Inflammatory macrophage (primary cell): ENCODE measurements at regions not wholly inside any gene's neighbourhood (a gene's known extent, or its start where the extent isn't known, plus 50 kb on each side); places are given as distances from the start of the nearest gene placed in this dataset.

ENCODE experiments used
- DNase-seq, 2 donors: peaks; one replicate each; pipeline ENCODE4 v3.0.0-alpha.2; 2020 to 2022

DNA sequence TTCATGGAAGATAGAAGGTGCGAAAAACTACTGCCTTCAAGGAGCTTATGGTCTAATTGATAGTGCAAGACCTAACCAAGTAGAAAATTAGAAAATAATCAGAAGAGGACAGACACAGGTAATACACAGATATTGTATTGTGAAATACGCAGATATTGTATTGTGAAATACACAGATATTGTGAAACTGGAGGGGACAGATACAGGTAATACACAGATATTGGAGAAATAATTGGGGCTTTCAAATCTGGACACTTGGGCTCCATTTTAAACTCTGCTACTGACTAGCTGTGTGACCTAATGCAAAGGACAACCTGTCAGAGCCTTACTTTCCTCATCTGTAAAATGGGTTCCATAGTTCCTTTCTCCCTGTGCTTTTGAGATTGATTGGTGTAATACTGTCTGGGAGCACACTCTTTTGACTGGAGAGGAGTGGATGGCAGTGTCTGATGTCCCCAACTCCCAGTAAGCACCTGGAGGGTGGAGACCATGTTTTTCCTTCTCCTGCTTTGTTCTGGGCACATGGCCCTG, 272.8 kb downstream of the TLE3 start:
- DNase-seq: no peak

DNA sequence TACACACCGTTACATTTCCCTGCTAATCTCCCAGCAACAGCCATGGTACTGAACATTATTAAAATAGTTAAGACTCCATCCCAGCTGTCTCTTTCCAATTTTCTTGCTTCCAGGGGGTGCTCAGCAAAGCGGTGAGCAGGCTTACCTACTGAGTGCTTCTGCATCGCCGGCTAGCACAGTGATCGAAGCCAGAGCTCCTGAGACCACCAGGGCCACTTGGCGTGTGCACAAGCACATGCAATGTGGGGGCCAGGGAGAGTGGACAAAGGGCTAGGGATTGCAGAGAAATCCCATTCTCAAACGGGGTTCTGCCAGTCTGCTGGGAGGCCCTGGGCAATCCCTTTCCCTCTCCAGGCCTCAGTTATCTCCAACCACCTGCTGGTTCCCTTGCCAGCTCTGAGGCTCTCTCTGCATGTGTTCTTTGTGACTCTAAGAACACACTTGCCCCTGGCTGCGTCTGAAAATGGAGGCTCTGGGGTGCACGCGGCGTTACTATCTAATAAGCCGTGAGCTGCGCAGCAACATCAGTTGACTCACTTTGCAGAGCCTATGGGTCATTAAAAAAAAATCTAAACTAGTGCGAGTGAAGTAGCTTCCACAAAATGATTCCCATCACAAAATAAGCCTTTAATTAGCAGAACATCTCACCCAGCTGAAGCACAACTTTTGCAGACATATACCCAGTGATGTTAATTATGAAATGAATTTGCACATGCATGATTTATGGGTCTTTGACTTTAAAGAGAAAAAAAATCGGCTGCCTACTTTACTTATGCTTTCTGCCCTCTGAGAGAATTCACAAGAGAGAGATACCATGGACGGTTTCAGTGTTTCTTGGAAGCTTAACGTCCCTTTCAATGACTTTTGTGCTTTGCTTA, 271.5 kb downstream of the TLE3 start:
- DNase-seq: no peak

DNA sequence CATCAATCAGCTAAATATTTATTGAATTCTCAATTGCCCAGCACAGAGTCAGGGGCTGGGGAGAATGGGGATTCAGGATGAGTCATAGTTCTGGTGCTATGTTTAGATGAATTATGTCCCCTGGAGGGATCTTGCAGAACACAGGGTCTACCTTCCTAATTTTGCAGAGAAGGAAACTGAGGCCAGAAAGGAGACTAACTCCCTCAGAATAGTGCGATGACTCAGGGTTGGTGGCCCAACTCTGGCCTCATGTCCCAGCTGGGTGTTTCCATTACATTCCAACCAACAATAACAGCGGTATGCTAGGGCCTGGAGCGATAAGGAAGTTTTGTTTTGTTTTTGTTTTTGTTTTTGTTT, 270.9 kb downstream of the TLE3 start:
- no peak for DNase-seq

DNA sequence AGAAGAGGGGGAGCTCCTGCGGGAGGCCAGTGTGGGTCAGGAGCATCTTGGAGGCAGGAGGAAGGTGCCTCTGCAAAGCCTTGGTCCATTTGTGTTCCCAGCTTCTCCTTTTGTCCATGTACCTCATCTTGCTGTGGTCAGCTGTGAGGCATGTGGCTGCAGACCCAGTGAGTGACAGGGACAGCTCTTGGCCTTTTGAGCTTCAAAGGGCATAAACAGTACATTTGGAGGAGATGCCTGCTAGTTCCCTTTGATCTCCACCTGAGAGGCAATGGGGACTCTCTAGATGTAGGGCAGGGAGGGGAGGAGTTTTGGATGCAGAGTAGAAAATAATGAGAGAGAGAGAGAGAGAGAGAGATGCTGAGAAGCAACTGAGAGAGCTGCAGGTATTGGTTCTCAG, 270.0 kb downstream of the TLE3 start:
- no peak for DNase-seq

DNA sequence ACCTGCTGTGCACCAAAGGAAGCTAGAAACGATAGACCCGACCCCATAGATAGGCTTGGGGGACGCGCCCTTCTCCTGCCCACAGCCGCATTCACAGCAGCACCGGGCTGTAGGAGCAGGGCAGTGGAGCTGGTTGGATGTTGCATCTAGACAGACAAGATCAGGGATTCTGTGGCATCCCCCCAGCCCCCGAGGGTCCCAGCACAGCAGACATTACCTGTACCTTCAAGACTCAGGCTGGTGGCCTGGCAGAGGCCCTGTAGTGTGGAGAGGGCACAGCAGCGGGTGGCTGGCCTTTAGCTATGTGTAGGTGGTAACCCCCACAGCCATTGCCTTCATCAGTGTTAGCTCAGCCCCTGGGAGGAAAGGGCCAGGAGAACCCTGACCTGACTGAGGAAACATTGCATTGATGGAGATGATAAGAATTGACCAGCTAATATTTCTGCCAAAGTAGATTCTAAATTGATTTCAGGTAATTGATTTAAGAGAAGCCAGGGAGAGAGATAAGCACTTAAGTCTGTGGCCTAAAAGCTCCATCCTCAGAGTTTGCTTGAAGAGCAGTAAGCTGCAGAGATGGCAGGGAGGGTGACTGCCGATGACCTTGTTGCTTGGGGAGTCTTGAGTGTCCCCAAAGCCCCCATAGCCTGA, 269.4 kb downstream of the TLE3 start:
- DNase-seq: no peak

DNA sequence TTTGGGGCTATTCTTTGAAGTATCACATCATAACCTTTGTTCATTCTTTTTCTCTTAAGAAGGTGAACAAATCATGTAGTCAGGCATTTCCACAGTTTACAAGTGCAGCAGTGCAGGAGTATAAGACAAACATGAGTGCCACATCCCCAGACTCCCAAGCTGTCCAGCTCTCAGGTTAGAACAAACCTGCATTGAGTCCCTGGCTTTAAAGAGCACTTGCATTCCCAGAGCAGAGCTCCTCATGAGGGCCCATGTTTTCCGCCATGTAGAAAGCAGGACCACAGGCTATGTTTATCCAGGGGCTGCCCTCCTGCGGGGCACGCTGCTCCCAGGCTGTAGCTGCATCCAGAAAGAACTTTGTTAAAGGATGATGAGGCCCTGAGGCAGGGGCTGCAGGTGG, 267.7 kb downstream of the TLE3 start:
- no peak for DNase-seq

DNA sequence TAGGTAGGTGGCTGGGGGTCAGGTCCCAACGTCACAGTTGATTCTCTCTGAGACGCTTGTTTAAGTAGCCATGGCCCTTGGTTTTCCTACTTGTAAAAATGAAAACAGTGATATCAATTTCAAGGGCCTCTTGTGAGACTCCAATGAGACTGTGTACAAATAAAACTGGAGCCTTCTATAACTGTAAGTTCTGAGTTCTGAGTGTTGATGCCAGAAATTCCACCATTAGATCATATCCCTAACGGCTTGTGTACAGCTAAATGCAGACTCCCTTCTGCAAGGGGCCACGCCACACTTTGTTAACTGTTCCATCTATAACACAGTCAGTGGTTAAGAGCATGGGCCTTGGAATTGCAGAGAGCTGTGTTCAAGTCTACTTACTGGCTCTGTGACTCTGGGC, 267.3 kb downstream of the TLE3 start:
- DNase-seq: no peak

DNA sequence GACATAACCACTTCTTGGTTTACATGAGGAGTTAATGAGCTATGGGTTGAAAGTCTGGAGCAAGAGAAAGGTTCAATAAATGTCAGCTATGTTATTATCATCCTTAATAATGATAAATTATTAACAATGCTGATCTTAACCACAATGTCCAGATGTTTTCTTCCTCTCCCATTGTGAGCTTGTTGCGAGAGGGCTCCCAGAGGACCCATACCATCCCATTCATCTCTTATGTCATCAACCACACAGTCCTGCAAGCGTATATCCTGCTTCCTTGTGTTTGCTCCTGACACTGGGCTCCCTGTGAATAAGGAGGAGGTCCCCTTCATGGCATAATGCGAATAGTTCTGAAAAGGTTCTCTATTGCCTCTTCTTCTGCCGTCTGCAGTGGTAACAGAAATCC, 266.8 kb downstream of the TLE3 start:
- DNase-seq: no peak

DNA sequence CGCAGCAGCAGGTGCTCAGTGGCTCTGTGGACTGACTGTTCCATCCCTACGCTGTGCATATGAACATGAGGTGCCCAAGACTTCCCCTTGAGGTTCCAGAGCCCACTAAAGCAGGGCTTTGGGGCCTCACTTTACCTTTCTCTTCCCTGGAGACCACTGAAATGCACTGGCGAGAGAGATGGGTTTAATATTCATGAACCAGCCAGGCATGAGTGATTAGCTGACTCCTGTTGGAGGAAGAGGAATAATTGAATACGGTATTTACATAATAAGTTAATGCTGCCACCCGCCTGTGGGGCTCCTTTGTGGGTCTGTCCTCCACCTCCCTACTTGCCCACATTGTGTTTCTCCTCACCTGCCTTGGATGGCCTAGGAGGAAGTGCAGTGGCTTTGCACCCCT, 263.4 kb downstream of the TLE3 start:
- no peak for DNase-seq

DNA sequence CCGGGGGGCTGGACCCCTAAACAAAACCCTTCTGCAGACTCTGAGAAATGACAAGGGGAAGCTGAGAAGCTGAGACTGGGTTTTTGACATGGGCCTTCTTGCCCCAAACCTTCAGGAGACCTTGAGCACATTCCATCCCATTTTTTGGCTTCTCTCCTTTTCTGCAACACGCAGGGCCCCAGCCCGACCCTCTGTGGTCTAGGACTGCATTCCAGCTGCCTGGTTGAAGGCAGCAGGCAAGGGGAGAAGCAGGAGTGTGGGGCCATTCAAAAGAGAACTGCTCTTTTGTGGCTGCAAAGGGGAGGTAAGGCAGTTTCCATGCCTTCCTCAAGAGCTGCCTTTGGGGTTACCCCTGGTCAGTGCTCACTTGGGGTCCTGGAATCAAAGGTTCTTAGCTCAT, 263.0 kb downstream of the TLE3 start:
- no peak for DNase-seq

DNA sequence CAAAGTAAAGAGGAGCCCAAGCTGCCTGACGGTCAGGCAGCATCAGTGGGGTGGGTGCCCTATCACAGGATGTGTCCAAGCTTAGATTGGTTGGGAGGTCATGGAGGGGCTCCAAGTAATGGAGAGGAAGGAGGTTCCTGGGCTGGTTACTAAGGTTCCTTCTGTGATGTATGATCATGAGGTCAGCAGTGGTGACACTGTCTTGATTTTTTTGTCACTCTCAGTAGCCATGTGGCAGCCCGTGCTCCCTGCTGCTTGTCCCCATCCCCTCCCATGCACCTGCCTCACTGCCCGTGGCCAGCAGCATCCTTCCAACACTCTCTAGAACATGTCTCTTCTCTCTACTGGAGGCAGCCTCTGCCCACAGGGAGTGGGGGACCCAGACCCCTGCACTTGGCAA, 261.7 kb downstream of the TLE3 start:
- no peak for DNase-seq

DNA sequence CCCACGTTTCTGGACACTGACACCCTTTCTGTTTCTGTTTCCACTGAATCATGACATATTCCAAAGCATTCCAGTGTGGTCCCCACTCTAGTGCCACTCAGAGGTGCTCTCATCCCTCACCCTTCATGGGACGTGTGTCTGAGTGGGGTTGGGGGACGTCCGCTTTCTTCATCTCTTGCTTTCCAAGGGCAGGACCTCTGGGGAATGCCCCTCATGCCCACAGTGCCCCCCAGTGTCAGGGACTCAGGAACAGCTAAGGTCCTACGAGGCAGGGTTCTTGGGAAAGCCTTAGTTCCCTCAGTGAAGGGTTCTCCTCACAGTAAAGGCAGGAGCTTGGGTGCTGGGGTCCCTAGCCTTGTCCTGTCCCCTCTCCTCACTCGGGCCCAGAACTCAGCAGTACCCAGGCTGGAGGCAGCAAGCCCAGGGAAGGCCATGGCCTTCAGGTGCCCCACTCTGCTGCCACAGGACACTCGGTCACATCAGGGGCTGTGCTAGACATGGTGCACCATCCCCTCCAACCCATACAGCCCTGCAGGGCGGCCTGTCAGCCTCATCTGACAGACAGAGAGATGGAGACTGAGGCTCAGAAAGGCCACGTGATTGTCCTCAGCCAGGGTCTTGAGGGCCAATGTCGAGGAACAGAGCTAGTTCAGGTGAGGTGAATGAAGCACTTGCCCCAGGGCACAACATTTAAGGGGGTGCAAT, 261.0 kb downstream of the TLE3 start:
- DNase-seq: no peak

DNA sequence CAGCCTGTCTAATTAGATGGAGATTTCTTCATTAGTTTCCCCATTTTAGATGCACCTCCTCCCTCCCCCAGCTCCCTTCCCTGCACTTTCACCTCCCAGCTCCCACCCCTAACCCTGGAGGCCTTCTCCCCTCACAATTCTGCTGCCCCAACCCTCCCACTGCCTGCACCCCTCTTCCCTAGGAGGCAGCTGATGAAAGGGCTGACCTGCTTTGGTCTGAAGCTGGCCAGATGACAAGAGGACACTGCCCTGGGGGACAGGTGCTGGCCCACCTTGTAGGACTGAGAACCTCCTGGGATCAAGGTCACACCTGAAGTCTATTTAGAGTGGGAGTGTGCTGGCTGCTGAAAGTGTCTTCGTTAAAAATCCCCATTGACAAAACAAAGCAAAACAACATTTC, 259.4 kb downstream of the TLE3 start:
- DNase-seq: no peak

DNA sequence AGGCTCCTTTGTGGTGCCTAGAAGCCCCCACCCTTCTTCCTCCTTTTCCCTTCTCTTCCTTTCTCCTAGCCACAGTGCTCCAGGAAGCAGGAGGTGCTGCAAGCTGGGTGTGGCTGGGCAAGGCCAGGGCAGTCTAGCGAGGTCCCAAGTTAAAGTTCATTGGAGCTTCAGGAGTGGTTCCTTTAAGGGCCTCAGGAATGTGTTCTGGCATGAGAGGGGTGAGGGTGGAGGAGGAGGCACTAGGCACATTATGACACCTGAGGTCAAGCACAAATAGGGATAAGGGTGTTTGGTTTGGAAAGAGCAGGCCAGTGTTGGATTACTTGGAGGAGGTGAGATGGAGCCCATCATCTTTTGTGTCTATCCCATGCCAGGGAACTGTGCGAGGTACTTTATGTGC, 258.7 kb downstream of the TLE3 start:
- no peak for DNase-seq

DNA sequence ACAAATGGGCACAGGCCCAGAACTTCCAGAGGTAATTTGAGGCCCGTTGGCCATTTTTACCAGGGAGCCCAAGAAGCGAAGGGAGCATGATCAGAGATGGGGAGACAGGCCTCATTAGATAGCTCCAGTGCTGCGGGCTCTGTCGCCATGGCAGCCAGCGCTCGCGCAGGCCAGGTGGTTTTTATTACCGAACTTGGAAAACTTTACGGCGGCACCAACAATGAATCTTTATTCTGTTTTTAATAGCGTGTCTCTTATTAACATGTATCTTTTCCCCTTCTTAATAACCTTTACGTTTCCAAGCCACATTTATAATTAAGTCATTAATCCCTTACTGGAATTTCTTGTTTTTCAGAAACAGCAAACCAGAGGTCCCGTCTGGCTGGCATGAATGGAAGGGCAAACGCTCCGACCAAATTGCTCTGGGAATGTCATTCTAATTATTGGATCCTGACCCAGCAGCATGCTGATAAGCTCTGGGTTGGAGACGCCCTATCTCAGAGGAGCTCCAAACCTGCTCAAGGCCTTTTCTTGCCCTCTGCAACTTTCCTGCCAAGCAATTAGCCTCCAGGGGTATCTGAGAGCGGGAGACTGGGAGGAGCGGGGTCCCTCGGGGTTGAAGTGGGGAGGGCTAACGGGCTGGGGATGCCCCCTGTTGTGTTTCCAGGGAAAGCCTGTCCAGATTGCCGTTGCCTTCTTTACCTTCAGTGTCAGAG, 256.4 kb downstream of the TLE3 start:
- DNase-seq: no peak

DNA sequence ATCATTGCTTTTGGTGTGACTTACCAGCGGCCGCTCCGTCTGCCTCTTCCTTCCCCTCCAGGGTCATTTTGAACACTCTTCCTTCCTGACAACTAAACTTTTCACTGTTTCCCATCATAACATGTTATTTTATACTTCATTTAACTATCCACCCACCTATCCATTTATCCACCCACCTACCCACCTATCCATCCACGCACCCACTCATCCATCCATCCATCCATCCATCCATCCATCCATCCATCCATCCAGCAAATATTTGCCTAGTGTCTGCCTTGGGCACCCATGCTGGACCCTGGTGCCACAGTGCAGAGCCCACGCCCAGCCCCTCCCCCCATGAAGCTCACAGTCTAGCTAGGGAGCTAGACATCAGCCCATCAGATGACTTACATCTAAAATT, 254.9 kb downstream of the TLE3 start:
- no peak for DNase-seq

DNA sequence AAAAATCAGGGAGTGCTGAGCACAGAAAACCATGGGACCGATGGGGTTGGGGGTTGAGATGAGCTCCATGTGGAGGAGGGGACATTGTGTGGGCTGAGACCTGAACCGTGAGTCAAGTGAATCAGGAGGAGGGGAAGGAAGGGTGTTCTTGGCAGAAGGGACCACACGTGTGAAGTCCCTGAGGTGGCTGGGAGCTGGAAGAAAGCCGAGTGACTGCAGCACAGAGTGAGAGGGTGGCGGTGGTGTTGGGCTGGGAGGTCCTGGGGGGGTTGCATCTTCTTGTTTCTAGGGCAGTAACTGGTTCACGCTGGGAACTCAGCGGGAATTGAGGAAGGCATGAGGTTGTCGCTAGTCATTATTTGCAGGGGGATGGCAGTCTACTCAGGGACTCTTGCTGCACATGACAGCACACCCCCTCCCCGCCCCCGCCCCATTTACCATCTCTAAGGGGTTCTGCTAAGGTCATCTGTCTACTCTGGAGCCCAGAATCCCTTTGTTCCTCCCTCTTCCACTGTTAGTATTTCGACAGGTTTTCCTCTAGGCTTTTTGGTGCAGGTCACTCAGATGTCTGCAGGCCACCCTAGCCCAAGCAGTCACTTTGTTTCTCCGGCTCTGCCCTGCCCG, 254.3 kb downstream of the TLE3 start:
- no peak for DNase-seq

DNA sequence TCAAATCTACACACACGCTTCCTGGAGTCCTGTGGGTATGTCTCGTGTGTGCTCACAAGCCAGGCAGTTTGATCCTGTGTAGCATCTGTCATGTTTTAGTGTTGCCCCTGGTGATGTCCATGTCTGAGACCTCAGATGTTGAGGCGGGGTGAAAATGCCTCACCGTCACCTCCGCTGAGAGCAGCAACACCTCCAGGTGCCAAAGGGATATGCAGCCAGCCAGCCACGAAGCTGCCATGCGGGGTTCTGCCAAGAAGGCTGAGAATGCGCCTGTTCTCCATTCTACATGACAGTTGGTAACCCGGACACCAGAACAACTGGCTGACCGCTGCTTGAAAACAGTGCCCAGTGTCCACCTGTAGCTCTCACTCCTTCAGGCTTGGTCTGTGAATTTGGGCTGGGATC, 253.8 kb downstream of the TLE3 start:
- DNase-seq: no peak

DNA sequence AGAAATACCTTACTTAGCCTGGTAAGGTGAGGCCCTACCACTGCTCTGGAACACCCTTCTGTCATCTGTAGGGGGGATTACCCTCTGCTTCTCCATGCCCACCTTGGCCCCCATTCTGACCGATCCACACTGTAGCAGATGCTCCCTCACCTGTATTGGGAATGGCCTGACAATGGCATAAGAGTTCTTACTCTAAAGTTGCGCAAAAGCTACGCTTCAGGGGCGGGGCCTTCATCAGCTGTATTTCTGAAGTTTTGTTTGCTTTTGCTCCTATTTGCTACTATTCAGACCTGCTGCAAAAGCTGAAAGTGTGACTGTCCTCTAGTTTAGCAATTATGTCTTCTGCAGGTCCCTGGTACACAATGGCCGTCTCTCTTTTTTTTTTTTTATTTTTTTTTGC, 252.6 kb downstream of the TLE3 start:
- DNase-seq: no peak

DNA sequence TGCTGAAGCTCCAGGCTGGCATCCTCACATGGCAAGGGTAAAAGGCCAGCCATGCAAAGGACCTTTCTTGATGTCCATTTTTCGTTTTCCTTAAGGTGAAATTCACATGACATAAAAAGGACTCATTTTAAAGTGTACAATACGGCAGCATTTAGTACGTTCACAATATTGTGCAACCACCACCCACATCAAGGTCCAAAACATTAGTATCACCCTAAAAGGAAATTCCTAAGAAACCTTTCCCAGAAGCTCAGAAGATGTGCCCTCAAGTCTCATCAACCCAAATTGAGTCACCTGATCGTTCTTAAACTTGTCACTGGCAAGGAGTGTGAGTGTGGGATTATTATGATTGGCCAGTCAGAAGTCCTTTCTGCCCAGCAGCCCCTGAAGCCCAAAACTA, 250.1 kb downstream of the TLE3 start:
- DNase-seq: no peak

DNA sequence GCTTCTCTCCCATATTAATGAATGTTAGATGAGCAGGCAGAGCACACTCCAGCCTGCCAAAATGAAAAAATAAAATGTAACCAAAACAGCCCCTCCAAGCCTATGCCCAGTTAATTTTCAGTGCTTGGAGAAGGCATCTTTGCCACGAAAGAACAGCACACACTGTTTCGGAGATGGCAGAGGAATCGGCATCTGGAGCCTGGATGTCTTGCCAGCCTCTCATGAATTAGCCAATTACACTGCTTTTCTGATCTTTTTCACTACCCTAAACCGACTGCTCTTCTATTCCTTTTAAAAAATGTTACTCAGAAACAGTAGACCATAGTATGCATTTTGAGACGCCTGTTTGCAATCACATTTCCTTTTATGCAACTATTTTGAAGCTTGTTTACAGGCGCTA, 249.6 kb downstream of the TLE3 start:
- no peak for DNase-seq

DNA sequence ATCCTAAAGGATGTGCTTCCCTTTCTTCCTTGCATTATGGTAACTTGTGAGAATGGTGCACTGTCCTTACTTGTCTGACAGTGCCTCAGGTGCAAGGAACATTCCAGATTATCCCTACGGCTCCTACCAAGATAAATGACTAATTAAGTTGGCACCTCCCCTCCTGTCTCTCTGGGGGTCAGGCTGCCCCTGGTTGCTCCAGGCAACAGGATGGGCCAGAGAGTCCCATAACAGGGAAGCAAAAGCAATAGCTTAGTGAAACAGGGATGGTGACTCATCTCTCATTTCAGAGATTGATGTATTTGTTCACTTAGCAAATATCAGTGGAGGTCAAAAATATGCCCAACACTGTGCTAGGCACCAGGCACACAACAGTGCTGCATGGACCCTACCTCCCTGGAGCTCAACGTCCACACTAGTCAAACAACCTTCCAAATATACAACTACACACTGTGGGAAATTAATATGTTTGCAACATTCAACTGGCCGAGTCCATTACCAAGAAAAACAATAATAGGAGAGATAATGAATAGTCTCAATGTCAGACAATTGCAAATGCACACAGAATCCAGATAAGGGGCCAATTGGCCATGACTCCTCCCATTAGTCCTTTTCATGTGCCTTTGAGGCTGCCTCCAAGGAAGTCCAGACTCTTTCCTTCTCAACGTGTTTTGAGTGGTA, 249.0 kb downstream of the TLE3 start:
- DNase-seq: no peak
